ENCODE measurements at regions not wholly inside any gene's neighbourhood (a gene's known extent, or its start where the extent isn't known, plus 50 kb on each side); places are given as distances from the start of the nearest gene placed in this dataset.

GRCh38 chr6:149150301-149150700 is 167.2 kb upstream of the TAB2 start:
- DNase-seq = no peak

DNA sequence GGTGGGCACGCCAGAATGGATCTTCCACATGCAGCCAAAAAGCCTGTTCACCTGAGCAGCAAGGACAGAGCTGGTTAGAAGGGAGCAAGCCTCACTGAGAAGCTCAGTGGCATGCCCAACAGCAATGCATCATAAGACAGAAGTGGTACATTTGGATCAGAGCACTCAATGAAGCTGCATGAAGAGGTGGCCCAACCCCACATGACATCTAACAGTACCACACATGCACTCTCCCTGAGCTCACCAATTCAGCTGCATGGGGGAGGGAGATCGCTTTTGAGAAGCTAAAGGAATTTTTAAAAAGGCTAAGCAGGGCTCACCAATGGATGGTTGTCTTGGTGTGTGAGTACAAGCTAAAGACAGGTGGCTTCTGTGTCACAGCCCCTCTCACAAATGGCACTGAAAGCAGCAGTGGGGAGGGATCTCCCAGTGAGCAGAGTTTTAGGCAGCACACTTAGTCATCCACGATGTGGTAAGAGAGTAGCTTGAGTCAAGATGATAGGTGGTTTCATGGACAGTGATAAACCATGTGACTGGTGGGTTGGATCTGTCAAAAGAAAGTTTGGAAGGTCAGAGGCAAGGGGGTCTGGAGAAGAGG is 166.6 kb upstream of the TAB2 start:
- DNase-seq = peak; percentile 29

DNA sequence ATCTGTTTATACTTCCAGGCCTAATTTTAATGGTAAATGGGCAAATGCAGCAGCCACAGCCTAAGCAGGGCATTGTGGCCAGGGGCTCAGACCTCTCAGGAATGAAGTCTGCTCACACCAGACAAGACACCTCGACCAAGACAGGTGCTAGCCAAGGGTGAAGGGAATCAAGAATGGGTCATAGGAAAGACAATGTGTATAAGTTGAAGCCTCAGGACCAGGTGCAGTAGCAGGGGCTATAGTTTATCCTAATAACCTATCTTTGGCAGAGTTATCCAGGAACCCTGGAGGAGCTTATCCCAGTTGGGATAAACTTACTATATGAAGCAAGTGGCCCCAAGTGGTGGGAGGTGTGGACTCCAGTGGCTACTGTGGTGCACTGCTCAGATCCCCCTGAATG is 165.0 kb upstream of the TAB2 start:
- DNase-seq = no peak

GRCh38 chr6:149153100-149153499 is 164.4 kb upstream of the TAB2 start:
- no peak for DNase-seq

DNA sequence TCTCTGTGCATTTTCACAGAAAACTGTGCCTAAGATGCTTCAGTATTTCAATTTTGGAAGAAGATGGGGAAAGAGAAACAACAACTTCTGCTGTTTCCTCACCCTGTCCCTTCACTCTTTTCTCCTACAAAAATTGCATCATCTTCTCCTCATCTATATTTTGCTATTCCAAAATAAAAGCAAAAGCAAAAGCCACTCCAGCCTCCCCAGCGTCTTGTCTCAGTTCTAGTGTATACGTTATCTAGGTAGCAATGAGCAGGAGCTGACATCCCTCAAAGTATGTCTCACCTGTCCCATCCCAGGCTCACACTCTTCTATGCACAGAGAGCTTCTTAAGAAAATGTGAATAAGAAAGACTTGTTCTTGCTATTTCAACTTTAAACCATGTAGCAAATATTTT is 163.8 kb upstream of the TAB2 start:
- no peak for DNase-seq

GRCh38 chr6:149154261-149154821 is 163.2 kb upstream of the TAB2 start:
- no peak for DNase-seq

DNA sequence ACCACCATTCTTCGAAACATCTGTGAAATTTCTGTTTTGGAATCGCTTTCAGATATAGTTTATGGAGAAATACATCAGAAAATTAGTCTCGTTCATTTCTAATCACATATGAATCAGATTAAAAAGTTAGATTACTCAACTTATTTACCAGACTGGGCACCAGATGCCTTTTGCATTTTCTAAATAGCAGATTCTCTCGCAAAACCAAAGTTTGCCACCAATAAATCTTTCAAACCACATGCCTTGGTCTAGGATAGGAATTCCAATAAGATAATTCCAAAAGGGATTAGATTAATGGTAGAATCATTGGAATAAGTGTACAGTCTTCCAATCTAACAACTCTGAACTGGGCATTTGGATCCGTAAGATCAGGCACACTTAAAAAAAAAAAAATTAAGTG is 160.4 kb upstream of the TAB2 start:
- DNase-seq = no peak

DNA sequence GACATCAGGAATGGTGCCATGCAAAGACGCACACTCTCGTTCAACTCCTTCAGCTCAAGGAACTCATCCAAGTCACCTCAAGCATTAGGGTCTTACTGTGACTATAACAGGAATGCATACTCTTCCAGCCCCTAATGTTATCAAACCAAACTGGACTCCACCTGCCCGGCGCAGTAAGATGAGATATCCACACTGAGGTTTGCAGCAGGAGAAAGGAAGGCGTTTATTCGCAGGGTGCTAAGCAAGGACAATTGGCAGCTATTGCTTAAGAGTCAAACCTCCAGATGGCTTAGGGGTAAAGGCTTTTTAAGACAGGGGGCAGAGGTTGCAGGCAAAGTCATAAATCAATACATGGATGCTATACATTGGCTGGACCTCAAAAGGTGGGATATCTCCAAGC is 159.4 kb upstream of the TAB2 start:
- DNase-seq = no peak

DNA sequence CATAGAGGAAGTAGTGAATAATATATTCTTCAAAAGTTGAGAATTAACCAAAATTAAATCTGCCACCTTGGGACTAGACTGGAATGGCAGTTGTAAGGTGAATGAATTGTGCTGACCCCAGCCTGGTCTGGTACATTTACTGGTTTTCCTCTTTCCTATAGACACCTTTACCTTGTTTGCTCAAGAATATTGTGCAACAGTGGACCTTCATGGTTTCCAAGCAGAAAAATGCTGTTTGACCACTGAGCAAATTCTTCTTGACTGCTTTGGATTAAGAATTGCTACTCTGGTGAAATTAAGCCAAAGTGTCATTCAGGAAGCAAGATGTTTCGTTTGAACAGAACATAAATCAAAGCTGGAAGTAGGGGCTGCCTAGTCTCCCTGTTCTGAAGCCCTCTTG is 156.6 kb upstream of the TAB2 start:
- DNase-seq = no peak

- DNase-seq = no peak
Measured at GRCh38 chr6:149162924-149163323, 154.6 kb upstream of the TAB2 start.

DNA sequence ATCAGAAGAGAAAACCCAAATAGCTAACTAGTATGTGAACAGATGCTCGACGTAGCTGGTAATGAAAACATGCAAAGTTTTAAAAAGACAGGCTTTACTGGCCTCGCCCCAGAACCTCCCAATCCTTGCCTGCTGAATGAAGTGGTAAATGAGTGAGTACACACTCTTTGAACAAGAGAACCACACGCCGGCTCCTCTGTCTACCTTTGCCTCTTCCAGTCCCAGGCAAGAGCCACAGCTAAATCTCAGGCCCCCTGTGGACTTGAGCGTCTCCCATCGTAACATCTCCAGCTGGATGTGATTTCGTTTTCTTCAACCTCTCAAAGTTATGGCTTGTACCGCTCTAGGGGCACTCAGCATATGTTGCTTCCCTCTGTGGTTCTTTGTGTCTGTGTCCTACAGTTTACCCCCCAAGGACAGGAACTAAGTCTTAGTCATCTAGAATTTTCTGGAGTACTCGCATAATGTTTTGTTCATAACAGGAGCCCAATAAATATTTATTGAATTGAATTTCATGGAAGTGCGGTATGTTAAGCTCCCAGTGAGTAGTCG is 153.2 kb upstream of the TAB2 start:
- DNase-seq = no peak

GRCh38 chr6:149166336-149166735 is 151.2 kb upstream of the TAB2 start:
- DNase-seq = no peak

DNA sequence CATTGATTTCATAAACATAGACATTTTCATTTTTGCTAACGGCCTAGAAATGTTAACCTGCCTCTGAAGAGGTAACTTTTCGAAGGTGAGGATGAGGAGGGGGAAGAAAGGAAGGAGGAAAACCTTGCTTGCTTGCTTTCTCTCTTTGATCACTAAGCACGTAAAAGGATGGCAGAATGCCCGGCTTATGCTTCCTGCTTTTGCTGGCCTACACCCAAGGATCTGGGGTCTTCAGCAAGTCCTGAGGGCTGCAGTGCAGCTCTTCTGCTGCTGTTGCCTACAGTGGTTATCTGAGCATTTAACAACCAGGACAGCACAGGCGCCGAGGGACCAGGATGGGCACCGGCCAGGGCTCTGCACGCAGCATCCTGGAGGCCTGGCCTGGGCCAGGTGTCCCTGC is 150.8 kb upstream of the TAB2 start:
- DNase-seq = no peak

DNA sequence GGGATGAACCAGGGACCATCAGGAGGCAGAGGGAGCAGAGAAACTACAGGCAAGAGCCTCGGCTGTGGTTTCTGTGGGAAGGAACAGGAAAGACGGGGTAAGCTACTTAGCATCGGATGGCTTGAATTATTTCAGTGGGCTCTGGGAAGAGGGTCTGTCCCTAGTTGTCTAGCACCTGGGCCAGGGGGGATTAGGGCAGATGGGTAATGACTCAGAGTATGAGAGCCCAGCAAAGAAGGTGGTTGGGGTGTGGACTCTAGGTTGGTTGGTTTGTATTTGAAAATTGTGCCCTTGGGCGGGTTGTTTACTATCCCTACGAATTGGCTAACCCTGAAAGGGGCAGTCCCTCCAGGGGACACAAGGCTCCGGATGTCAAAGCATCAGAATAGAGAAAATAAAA is 148.5 kb upstream of the TAB2 start:
- DNase-seq = no peak

GRCh38 chr6:149169761-149170511 is 147.6 kb upstream of the TAB2 start:
- no peak for DNase-seq

DNA sequence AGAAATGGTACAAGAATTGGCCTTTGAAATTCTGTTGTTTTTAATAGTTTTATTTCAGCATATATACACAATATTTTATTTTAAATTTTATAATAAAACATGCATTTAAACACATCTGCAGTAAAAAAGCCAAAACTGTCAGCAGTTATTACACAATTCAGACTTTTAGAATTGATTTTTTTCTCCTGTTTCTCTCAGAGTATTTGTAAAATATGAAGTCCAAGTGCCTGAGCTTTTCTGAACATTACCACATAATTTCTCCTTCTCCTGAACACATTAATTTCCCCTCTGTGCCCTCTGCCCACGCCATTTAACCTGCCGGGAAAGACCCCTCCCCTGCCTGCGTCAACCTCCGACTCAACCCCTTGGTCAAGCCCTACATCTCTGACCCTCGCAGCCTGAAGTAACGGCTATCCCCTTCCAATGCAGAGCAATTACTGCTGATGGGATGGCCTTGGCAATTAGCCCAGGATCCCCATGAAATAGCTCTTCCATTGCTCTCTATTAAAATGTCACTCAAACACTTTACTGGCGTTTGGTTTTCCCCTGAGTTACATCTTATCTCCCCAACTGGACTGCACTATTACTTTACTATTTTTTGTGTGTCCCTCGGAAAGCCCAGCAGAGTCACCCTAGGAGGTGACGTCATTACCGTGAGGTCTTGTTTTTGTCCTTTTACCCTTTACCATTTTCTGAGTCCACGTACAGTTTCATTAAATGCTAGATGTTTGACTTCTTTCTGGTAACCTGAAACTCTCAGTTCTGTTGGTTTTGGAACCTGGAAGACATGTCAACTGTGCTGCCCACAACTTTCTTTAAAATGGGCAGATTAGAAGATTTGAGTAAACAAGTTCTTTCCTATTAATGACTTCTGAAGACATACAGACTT is 146.7 kb upstream of the TAB2 start:
- DNase-seq = no peak

DNA sequence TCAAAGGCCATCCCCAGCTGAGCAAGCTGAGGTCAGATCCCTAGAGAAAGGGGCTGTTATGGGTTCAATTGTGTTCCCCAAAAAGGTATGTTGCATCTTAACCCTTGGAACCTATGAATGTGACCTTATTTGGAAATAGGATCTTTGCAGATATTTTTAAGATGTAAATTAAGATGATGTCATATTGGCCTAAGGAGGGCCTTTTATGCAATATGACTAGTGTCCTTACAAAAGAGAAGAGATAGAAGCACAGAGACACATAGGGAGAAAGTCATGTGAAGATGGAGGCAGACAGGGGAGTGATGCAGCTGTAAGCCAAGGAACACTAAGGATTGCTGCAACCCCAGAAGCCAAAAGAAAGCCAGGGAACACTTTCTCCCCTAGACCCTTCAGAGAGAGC is 144.3 kb upstream of the TAB2 start:
- no peak for DNase-seq

GRCh38 chr6:149174962-149175361 is 142.6 kb upstream of the TAB2 start:
- no peak for DNase-seq

- DNase-seq = no peak
Measured at GRCh38 chr6:149176971-149177667, 140.4 kb upstream of the TAB2 start.

- DNase-seq = no peak
Measured at GRCh38 chr6:149179431-149179830, 138.1 kb upstream of the TAB2 start.

GRCh38 chr6:149181304-149181703 is 136.2 kb upstream of the TAB2 start:
- no peak for DNase-seq

DNA sequence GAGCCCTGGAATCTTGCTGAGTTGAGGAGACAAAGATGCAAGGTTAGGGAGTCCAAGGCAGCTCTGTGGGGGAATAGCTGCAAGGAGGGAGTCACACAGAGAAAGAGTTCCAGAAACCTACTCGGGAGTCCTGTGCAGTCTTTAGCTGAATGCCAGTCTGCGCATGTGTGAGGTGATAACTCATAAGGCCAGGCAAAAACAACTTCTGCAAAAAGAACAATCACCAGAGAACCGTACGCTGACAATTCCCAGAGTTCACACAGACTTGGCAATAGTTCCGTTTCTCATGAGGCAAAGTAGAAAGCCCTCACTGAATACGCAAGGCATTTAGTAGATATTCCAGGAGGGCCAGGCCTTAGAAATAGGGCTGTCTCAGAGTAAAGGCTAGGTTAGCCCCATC is 135.2 kb upstream of the TAB2 start:
- DNase-seq = no peak

- DNase-seq = no peak
Measured at GRCh38 chr6:149184523-149184922, 133.0 kb upstream of the TAB2 start.
